ENCODE measurements at regions not wholly inside any gene's neighbourhood (a gene's known extent, or its start where the extent isn't known, plus 50 kb on each side); places are given as distances from the start of the nearest gene placed in this dataset.

DNA sequence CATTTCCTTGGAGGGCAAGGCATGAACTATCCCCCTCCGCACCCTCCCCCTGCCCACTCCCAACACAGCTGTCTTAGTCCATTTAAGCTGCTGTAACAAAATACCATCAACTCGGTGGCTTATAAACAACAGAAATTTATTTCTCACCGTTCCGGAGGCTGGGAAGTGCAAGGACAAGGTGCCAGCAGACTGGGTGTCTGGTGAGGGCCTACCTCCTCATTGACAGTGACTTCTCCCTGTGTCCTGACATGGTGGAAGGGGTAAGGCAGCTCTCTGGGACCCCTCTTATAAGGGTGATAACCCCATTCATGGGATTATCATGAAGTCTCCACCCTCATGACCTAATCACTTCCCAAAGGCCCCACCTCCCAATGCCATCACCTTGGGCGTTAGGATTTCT, 114.3 kb upstream of the MAFB start:
- no peak overlapping the region for H3K4me3 ChIP-seq (ENCODE audit: low read depth, low read length)
- DNase-seq (ENCODE audit: low read depth), result no peak
- TF ChIP-seq, protein P1, sequence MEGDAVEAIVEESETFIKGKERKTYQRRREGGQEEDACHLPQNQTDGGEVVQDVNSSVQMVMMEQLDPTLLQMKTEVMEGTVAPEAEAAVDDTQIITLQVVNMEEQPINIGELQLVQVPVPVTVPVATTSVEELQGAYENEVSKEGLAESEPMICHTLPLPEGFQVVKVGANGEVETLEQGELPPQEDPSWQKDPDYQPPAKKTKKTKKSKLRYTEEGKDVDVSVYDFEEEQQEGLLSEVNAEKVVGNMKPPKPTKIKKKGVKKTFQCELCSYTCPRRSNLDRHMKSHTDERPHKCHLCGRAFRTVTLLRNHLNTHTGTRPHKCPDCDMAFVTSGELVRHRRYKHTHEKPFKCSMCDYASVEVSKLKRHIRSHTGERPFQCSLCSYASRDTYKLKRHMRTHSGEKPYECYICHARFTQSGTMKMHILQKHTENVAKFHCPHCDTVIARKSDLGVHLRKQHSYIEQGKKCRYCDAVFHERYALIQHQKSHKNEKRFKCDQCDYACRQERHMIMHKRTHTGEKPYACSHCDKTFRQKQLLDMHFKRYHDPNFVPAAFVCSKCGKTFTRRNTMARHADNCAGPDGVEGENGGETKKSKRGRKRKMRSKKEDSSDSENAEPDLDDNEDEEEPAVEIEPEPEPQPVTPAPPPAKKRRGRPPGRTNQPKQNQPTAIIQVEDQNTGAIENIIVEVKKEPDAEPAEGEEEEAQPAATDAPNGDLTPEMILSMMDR (conservative IDR thresholded peaks at IDR 0.05; ENCODE audit: low read depth, low read length), result no peak

DNA sequence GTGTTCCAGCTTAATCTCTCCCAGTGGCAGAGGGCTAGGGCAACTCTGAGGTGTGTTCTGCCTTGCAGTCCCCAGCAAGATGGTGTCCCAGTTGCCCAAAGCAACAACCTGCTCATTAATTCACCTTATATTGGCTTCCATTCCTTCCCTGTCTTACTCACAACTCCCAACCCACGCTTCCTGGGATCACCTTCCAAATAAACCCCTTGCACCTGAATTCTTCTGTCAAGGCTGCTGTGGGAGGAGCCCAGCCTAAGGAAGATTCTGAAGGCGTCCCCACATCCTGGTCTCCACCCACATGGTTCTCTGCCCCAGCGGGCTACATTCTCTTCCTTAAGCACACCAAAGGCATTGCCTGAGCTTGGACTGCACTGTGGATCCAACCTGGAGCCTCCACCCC, 116.6 kb upstream of the MAFB start:
- TF ChIP-seq, protein P1 (conservative IDR thresholded peaks at IDR 0.05; ENCODE audit: low read depth, low read length), result no peak
- no peak for DNase-seq (ENCODE audit: low read depth)

DNA sequence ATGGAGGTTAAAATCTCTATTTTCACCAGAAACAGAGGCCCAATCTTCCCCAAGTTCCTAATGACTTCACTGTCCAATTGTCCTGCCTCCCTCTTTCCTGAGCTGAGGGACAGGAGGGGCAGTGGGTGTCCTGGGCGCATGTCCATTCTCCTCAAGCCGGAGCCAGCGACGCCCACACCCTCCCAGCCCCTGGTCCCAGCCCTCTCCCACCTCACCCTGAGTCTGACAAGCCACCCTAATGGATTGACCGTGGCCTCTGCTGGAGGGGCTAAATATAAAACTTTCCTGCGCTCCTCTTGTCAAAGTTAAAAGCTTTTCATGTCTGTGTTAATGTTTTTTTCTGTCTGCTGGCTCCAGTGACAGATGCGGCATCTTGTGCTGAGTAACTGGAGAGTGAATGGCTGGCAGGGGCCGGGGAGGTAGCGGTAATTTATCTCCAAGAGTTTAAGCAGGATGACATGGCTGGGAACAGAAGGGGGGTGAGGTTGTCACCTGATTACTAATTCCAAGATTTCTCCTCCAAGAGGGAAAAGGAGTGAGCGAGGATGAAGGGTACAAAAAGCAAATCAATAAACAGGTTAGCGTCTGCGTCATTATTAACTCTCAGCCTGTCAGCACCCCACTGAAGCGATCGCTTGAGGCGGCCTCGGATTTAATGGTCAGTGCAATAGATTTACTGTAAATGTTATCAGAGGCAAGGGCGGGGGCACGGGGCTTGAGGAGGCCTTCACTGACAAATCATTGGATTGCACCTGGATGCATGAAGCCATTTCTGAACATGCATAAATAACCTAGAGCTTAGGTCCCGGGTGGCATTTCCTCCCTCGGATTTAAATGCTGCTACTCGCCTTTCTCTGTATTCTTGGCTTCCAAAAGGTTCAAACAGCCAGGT, 118.1 kb upstream of the MAFB start:
- no peak for DNase-seq (ENCODE audit: low read depth)
- H3K4me3 ChIP-seq (ENCODE audit: low read depth, low read length), result no peak overlapping the region
- TF ChIP-seq, protein P1 (conservative IDR thresholded peaks at IDR 0.05; ENCODE audit: low read depth, low read length), result no peak

More for the DNA sequence above, 116.6 kb upstream of the MAFB start:
- no peak overlapping the region for H3K4me3 ChIP-seq (ENCODE audit: low read depth, low read length)

DNA sequence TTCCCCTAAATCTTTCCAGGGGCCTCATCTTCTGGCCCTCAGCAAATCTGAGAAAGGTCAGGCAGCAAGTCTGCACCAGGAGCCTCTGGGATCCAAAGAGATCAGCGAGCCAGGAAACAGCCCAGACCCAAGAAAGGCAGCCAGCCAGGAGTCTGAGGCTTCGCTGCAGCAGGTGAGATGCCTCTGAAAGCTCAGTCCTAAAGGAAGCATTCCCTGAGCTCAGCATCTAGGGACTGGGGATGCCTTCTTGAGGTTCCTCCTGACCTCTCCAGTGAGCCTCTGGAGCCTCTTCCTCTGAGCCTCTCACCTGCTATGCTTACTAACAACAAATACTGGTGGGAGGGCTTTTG, 118.8 kb upstream of the MAFB start:
- H3K4me3 ChIP-seq (ENCODE audit: low read depth, low read length), result no peak overlapping the region
- TF ChIP-seq, protein P1 (conservative IDR thresholded peaks at IDR 0.05; ENCODE audit: low read depth, low read length), result no peak
- DNase-seq (ENCODE audit: low read depth), result no peak

DNA sequence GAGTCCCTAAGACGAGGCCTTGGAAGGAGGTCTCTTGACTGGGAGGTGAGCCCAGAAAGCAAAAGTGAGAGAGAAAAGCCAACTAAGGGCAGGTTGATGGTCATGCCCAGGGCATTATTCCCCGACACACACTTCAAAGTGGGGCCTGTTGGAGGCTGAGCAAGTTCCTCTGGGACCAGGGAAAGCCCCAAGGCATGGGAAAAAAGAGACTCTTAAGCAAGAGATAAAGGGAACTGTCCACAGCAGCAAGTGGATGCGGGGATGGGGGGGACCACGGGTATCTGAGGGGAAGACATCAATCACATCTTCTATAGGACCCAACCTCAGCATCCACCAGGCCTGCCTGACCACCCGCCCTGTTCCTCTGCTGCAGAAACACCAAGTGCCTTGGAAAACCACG, 119.9 kb upstream of the MAFB start:
- no peak for DNase-seq (ENCODE audit: low read depth)
- TF ChIP-seq, protein P1 (conservative IDR thresholded peaks at IDR 0.05; ENCODE audit: low read depth, low read length), result no peak
- no peak overlapping the region for H3K4me3 ChIP-seq (ENCODE audit: low read depth, low read length)

DNA sequence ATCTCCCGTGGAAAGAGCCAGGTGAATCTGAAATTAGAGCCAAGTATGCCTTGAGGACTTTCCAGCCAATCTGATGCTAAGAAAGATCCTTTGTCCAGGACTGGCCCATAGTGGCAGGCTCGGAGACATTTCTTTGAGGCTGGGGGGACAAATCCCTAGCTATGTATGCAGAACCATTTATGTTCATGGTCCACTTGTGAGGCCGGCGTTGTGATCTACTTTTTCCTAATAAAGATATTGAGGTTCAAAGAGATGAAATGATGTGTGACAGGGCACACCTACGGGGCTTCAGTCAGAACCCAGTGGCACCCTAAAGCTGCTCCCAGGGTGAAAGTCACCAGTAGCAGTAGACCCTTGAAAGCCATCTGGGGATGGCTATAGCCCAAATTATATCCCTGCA, 120.3 kb upstream of the MAFB start:
- DNase-seq (ENCODE audit: low read depth), result no peak
- TF ChIP-seq, protein P1 (conservative IDR thresholded peaks at IDR 0.05; ENCODE audit: low read depth, low read length), result no peak
- no peak overlapping the region for H3K4me3 ChIP-seq (ENCODE audit: low read depth, low read length)

All from epithelial cell of proximal tubule (primary cell).